GM19467 (cell line): ENCODE measurements at regions not wholly inside any gene's neighbourhood (a gene's known extent, or its start where the extent isn't known, plus 50 kb on each side); places are given as distances from the start of the nearest gene placed in this dataset.

Experiments used
- ATAC-seq: cut with Tn5 transposase; IDR thresholded peaks from one replicate; pipeline ENCODE4 v1.9.1; 2021; ENCODE audit warnings: mild to moderate bottlenecking, moderate library complexity; ENCODE audit not compliant: unreplicated experiment

DNA sequence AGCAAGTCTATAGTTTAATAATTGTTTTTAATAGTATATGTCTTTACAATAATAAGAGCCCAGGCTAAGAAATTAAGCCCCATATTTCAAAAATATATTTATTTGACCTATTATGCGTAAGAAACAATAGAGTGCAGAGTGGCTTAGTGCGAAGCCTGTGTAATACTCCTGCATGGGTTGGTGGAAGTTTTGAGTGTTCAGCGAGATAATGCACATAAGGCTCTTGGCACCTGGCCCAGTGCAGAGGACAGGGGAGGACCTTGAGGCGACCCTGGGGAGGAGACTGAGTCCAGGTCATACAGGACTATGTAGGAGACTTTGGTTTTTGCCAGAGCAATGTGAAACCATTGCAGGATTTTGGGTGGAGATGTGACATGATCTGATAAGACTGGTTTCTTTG, 132.4 kb upstream of the ST6GAL2 start:
- ATAC-seq = no peak

- ATAC-seq = no peak
Measured at GRCh38 chr2:107020392-107020791, 134.4 kb upstream of the ST6GAL2 start.

- no peak for ATAC-seq
Measured at GRCh38 chr2:107024269-107024668, 138.3 kb upstream of the ST6GAL2 start.

- ATAC-seq = no peak
Measured at GRCh38 chr2:107025291-107025857, 139.4 kb upstream of the ST6GAL2 start.

GRCh38 chr2:107025869-107026380, 140.0 kb upstream of the ST6GAL2 start:
- no peak for ATAC-seq

DNA sequence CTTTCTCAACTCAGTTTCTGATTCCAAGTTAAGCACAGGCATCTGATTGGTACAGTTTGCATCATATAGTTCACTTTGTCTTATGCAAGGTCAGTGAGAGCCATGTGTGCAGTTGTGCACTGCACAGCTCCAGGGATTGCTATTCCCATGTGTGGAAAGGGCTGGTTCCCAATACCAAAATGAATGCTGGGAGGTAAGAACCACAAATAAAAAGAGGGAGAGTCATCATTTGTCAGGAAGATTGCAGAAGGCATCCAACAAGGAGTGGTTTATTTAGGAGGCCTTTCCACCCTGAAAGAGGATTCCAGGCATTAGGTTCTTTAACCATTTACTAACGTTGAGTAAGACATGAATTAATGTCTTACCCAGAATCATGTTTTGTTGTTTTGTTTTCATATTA, 141.2 kb upstream of the ST6GAL2 start:
- ATAC-seq = no peak

- no peak for ATAC-seq
Measured at GRCh38 chr2:107027810-107028209, 141.8 kb upstream of the ST6GAL2 start.

DNA sequence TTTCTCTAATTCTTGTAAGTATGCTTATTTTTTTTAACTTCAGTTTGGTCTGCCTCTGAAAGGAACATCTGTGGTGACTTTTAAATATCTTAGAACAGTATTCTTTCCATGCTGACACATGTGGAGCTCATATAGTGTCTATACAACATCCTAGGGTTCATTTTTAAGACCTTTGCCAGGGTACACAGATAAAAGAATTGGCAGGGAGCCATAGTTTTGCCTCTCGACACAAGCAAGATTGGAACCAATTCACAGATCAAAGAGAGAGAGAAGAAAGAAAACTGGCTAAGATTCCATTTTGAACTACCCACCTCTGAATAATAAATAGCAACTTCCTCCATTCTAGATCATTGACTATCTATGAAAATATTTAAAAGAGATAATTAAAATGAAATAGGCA, 142.7 kb upstream of the ST6GAL2 start:
- ATAC-seq = no peak

DNA sequence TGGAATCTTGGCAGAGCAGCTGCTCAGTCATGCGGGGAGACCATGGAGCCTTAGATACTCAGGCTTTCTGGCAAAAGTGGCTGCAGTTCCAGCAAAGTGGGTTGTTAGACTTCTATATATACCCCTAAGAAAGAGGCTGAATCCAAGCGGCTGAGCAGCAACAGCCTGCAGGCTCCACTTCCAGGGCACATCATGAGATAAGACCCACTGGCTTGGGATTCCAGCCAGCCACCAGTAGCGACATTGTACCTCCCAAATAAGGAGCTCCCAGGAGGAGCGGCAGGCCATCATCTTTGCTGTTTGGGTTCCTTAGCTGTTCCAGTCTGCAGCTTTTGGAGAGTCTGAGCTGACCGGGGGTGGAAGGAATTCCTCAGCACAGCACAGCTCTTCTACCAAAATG, 150.3 kb upstream of the ST6GAL2 start:
- no peak for ATAC-seq

DNA sequence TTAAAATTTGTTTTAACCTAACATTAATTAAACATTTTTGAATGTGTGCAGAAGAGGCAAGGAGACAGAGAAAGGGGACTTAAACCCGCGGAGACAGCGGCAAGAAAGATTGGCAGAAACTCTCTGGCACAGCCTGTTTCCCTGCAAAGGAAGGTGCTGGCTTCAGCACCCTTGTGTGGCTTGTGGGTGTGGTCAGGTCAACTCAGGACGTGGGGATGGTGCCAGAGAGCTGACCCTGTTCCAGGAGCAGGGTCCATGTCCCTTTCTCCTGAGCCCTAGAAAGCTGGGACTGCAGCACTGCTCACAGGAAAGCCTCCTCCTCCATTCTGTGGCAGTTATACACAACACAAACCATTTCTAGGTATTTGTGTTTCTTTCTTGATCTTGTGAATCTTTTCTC, 176.2 kb upstream of the ST6GAL2 start:
- no peak for ATAC-seq

DNA sequence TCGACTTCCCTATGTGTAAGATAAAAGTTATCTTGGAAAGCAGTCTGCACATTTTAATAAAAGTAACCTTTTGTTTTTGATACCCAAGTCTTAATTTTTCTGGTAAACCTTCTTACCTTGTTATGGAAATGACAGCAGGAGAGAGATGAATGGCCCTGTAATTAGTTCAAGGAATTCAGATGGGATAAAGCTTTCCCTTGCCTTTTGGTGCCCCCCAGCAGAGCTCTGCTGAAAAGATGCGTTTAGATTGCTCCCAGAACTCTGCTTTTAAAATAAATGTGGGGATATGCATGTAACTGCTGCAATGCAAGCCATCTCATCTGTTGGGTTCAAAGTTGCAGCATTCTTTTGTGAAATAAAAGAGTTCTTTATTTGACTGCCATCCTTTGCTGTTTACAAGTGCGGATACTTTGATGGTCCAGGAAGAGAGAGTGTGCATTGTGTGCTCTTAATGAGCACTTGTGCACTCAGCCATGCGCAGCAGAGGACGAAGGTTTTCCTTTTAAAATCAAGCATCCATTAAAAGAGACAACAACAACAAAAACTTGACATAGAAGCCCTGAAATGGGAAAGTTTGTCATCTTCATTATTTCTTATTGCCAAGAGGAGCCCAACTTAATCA, 176.7 kb upstream of the ST6GAL2 start:
- no peak for ATAC-seq

DNA sequence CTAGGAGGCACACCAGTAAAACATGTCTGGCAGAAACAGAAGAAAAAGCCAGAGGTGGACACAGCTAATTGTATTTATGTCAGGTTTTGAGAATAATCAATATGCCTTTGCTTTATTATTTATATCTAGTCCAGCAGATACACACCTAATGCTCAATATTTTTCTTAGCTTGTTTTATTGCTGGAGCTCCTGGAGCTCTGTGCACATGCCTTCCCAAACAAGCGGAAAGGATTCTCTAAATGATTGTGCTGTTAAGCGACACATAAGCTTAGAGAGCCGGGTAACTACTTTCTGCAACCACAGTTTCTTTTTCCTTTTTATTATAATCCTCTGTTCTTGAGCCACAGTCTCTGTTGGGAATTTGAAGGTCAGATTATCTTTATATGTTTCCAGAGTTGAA, 177.3 kb upstream of the ST6GAL2 start:
- ATAC-seq = no peak

DNA sequence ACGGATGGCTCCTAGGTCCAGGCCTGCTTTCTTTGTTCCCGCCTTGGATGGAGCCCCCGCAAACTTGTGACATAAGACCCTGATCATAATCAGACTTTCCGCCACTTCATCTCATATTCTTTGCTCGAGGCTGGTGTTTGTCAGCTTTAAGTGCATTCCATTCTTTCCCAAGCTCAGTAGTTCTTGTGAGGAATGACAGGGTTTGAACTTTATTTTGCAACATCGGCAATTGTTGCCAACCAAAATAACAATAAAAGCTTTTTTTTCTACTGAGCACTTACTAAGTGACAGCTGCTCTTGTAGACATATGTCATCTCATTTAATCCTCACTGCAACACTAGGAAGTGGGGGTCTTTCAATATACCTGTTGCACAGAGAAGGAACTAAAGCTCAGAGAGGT, 178.8 kb upstream of the ST6GAL2 start:
- ATAC-seq = no peak

DNA sequence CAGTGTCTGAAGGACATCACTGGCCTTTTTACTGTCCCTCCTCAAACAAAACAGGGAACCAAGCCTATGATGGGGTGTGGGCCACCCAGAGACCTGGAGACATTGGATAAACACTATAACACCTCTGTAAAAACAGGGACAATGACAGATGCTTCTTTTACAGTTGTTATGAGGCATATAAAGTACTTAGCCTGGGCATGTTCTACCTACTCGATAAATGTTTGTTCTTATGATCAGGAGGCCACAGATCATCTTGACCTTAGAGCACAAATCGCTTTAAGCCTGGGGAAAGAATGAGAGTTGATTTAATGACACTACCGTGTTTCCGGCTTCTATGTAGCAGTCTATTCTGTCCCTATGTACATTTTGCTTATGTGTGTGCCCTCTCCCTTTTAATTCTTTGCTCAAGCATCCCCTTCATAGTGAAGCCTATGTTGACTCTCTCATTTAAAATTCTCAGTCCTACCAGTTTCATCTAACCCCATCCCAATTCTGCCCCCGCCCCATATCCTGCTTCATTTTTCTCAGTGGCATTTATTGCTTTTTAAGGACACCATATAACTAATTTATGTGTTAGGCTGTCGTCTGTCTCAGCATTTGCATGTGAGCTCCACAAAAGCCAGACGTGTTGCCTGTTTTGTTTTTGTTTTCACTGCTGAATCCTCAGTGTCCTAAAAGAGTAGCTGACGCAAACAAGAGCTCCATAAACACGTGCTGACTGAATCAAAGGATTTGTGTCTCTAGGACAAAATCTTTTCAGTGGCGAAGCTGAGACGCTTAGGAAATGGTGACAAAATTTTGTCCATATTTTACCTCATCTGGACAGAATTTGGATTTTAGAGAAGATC, 182.3 kb upstream of the ST6GAL2 start:
- no peak for ATAC-seq

DNA sequence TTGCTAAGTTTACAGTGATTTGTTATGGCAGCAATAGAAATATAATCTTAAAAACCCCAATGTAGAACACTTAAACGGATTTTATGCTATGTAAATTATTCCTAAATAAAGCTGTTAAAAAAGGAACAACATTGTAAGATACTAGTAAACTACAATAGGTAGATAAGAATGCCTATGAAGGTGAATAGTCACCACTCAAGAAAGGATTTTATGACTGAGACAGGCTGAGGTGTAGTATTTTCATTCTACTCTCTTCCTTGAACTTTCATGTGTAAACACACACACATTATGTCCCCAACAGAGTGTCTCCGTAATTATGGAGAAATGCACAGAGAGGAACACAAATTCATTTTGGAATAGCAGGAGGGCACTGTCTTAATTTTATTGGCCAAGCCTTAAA, 183.9 kb upstream of the ST6GAL2 start:
- no peak for ATAC-seq

GRCh38 chr2:107072150-107072940, 186.4 kb upstream of the ST6GAL2 start:
- no peak for ATAC-seq

- no peak for ATAC-seq
Measured at GRCh38 chr2:107078584-107078983, 192.6 kb upstream of the ST6GAL2 start.

GRCh38 chr2:107086497-107086896, 200.5 kb upstream of the ST6GAL2 start:
- ATAC-seq = no peak

- no peak for ATAC-seq
Measured at GRCh38 chr2:107088156-107088555, 202.2 kb upstream of the ST6GAL2 start.

DNA sequence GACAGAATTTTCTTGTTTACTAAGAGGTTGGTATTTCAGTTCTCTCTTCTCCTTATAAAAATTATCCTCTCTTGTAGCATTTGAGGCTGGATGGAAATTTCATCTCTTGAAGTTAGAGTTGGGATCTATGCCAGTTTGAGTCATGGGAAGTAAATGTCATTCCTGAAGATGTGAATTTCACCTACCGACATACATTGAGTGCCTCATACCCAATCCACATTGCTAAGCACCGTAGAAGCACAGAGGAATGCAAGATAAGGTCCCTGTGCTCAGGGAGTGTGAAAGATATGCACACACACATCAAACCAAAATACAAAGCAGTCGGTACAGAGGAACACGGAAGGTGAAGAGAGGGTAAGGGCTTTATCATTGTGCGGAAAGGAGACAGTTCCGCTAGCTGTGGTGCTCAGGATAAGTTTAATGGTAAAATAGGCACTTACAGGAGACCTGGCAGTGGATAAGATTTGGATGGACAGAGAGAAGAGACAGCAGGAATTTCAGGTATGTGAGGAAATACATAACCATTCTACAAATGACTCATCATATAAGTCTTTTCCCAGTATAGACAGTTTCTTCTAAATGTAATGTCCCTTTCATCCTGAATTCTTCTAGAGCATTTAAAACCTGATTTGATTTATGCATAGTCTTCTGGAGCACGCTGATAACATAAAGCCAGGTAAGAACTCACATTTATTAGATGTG, 205.3 kb upstream of the ST6GAL2 start:
- ATAC-seq = no peak
